ENCODE measurements at regions not wholly inside any gene's neighbourhood (a gene's known extent, or its start where the extent isn't known, plus 50 kb on each side); places are given as distances from the start of the nearest gene placed in this dataset.

- TF ChIP-seq JUNB (IDR thresholded peaks at IDR 0.05; ENCODE audit: unreplicated experiment) (no peak), EZH2phosphoT487 (IDR thresholded peaks at IDR 0.05; ENCODE audit: unreplicated experiment) (no peak), CTCF (conservative IDR thresholded peaks at IDR 0.05; ENCODE audit: low read depth in 2 of 2) (no peak), REST (IDR thresholded peaks at IDR 0.05; ENCODE audit: unreplicated experiment) (no peak), EZH2 (IDR thresholded peaks at IDR 0.05; ENCODE audit: low read depth, unreplicated experiment) (no peak), POLR2AphosphoS5 (IDR thresholded peaks at IDR 0.05; ENCODE audit: low read depth) (no peak), STAT1 (IDR thresholded peaks at IDR 0.05; ENCODE audit: unreplicated experiment) (no peak), ZNF331 (CRISPR knock-in tag; IDR thresholded peaks at IDR 0.05; ENCODE audit: low read depth) (no peak), ZNF114 (CRISPR knock-in tag; IDR thresholded peaks at IDR 0.05) (no peak), CREB1 (CRISPR knock-in tag; IDR thresholded peaks at IDR 0.05; ENCODE audit: low read depth) (no peak), ETS1 (IDR thresholded peaks at IDR 0.05) (no peak), NANOG (IDR thresholded peaks at IDR 0.05; ENCODE audit: borderline replicate concordance) (no peak)
Observed at GRCh38 chr9:74255489-74255984, 241.6 kb upstream of the RORB start.
